Anterior cingulate cortex (tissue), 58 donors: ENCODE measurements at regions not wholly inside any gene's neighbourhood (a gene's known extent, or its start where the extent isn't known, plus 50 kb on each side); places are given as distances from the start of the nearest gene placed in this dataset.

Experiments used
- DNase-seq, 58 donors: peaks; one replicate each; lab custom pipeline; 2025; lab: John Stamatoyannopoulos, UW

- no peak for DNase-seq
Measured at GRCh38 chr14:65184032-65184764, 81.9 kb upstream of the MAX start.

GRCh38 chr14:65185829-65186228 lies 83.5 kb upstream of the MAX start:
- DNase-seq: no peak

GRCh38 chr14:65186951-65187350 lies 84.6 kb upstream of the MAX start:
- no peak for DNase-seq

- DNase-seq: no peak
Measured at GRCh38 chr14:65187421-65188049, 85.2 kb upstream of the MAX start.

- DNase-seq: no peak
Measured at GRCh38 chr14:65190312-65190711, 88.0 kb upstream of the MAX start.

GRCh38 chr14:65191716-65192115 lies 89.4 kb upstream of the MAX start:
- DNase-seq: no peak

GRCh38 chr14:65192686-65193085 lies 90.4 kb upstream of the MAX start:
- no peak for DNase-seq

GRCh38 chr14:65193916-65194590 lies 91.7 kb upstream of the MAX start:
- DNase-seq: no peak

- DNase-seq: no peak
Measured at GRCh38 chr14:65195042-65195719, 92.9 kb upstream of the MAX start.

- peak in 1 of 58 donors; percentile 12 for DNase-seq
Measured at GRCh38 chr14:65198346-65198745, 96.0 kb upstream of the MAX start.

GRCh38 chr14:65200454-65200853 lies 98.1 kb upstream of the MAX start:
- no peak for DNase-seq

- DNase-seq: no peak
Measured at GRCh38 chr14:65203574-65203973, 101.3 kb upstream of the MAX start.

- DNase-seq: no peak
Measured at GRCh38 chr14:65204056-65204455, 101.7 kb upstream of the MAX start.

GRCh38 chr14:65206078-65206447 lies 103.7 kb upstream of the MAX start:
- no peak for DNase-seq

- DNase-seq: no peak
Measured at GRCh38 chr14:65206448-65207096, 104.3 kb upstream of the MAX start.

- DNase-seq: no peak
Measured at GRCh38 chr14:65208548-65208947, 106.2 kb upstream of the MAX start.

- DNase-seq: no peak
Measured at GRCh38 chr14:65210118-65210821, 108.0 kb upstream of the MAX start.

GRCh38 chr14:65210822-65211182 lies 108.5 kb upstream of the MAX start:
- DNase-seq: no peak

- no peak for DNase-seq
Measured at GRCh38 chr14:65211341-65211987, 109.1 kb upstream of the MAX start.

- DNase-seq: no peak
Measured at GRCh38 chr14:65213316-65213715, 111.0 kb upstream of the MAX start.
